ENCODE measurements at regions not wholly inside any gene's neighbourhood (a gene's known extent, or its start where the extent isn't known, plus 50 kb on each side); places are given as distances from the start of the nearest gene placed in this dataset.
"Not testable (repeated sequence)": the region's sequence is repeated elsewhere in the genome, so short reads cannot be mapped to it uniquely, and the experiment has no call there.

- DNase-seq (ENCODE audit: low read depth in 2 of 2), result not testable (repeated sequence)
Observed at GRCh38 chr9:40097992-40098391, 742.5 kb downstream of the SPATA31A1 start.

DNA sequence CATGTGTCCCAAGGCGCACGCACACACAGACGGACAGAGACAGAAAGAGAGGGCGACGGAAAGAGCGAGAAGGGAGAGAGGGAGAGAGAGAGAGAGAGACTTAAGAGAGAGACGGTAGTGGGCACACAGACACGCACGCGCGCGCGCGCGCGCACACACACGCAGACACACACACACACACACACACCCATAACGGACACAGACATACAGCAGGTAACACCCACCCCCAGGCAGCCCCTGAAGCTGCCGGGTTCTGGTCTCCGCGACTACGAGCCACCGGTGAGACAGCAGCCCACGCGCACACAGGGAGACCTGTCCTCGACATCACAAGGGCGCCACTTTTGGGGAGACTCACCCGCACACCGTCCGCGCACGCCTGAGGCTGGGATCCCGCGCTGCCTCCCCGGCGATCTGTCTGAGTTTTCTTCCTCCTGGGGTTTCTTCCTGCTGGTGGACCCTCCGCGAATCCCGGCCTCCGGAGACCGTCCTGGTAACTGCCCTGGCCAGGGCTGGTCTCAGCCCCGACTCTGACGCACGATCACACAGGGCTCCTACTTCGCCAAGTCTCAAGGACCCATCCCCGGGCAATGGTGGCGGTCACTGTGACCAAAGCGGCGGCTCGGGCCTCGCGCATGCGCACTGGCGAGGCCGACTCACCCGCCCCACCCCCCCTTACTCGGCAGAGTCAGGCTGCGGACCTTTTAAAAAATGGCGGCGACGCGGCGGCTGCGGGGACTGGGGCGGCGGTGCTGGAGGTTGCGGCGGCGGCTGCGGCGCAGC lies 750.7 kb downstream of the SPATA31A1 start:
- DNase-seq (ENCODE audit: low read depth in 2 of 2), result not testable (repeated sequence)

- DNase-seq (ENCODE audit: low read depth in 2 of 2), result not testable (repeated sequence)
Observed at GRCh38 chr9:40106783-40107248, 751.3 kb downstream of the SPATA31A1 start.

- not testable (repeated sequence) for DNase-seq (ENCODE audit: low read depth in 2 of 2)
Observed at GRCh38 chr9:40107251-40107650, 751.8 kb downstream of the SPATA31A1 start.

DNA sequence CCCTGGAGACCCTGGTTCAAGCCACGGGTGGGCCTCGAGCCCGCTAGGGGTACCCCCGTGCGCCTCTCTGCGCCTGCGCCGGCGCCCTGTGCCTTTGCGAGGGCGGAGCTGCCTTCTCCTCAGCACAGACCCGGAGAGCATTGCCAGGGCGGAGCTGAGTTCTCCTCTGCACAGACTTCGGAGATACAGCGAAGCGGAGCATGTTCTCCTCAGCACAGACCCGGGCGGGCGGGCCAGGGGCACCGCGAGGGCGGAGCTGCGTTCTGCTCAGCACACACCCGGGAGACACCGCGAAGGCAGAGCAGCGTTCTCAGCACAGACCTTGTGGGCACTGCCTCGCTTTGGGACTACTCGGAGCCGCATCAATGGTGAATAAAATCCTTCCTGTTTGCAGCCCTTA lies 753.0 kb downstream of the SPATA31A1 start:
- not testable (repeated sequence) for DNase-seq (ENCODE audit: low read depth in 2 of 2)

DNA sequence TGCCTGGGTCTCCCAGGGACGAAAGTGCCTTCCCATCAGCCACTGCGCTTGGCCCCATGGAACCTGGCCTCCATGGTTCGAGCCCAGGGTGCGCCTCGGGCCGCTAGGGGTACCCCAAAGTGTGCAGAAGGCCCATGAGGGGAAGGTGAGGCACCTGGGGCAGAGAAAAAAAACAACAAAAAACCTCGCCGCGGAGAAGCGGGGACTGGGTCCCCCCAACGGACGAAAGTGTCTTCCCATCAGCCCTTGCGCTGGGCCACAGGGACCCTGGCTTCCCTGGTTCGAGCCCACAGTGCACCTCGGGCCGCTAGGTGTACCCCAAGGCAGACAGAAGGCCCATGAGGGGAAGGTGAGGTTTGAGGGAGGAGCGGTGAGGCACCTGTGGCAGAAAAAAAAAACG lies 755.3 kb downstream of the SPATA31A1 start:
- not testable (repeated sequence) for DNase-seq (ENCODE audit: low read depth in 2 of 2)

- DNase-seq (ENCODE audit: low read depth in 2 of 2), result not testable (repeated sequence)
Observed at GRCh38 chr9:40111571-40111970, 756.1 kb downstream of the SPATA31A1 start.

- DNase-seq (ENCODE audit: low read depth in 2 of 2), result not testable (repeated sequence)
Observed at GRCh38 chr9:40130598-40130997, 775.1 kb downstream of the SPATA31A1 start.

- DNase-seq (ENCODE audit: low read depth in 2 of 2), result not testable (repeated sequence)
Observed at GRCh38 chr9:40169204-40169603, 813.7 kb downstream of the SPATA31A1 start.

GRCh38 chr9:40173316-40173715 lies 817.8 kb downstream of the SPATA31A1 start:
- not testable (repeated sequence) for DNase-seq (ENCODE audit: low read depth in 2 of 2)

DNA sequence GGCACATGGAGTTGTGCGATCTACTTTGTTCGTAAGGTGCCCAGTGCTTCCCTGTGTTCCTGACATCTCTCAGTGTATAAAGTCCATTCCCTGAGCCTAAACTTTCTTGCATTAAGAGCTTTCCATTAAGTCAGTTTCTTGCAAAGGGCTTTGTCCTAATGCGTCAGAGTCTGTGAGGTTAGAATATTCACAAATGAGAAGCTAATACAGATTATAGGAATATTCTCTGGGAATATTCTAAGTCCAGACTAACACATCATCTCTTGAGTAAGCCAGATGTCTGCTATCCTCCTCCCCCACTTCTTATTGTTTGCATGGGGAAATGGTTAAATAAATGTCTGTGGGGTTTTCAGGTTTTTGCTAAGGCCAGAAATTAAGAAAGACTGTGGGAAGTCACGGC lies 818.6 kb downstream of the SPATA31A1 start:
- not testable (repeated sequence) for DNase-seq (ENCODE audit: low read depth in 2 of 2)

- not testable (repeated sequence) for DNase-seq (ENCODE audit: low read depth in 2 of 2)
Observed at GRCh38 chr9:40177403-40177802, 821.9 kb downstream of the SPATA31A1 start.

DNA sequence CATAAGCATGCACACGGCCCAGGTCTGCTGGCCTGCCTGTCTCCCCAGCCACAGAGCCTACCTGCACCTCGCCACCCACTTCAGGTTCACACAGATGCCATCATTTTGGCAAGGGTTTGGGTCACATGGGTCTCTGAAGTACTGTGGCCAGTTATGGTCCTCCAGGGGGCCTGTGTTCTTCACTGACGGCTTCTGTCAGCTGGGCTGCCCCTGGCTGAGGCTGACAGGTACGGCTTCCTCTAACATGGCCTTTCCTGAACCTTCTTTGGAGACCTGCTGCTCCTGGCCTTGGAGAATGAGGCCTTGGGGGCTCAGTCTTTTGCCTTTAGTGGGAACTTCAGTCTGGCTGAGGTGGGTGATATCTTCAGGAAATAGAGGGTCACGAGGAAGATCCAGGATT lies 835.9 kb downstream of the SPATA31A1 start:
- DNase-seq (ENCODE audit: low read depth in 2 of 2), result not testable (repeated sequence)

GRCh38 chr9:40192162-40192561 lies 836.7 kb downstream of the SPATA31A1 start:
- DNase-seq (ENCODE audit: low read depth in 2 of 2), result not testable (repeated sequence)

- not testable (repeated sequence) for DNase-seq (ENCODE audit: low read depth in 2 of 2)
Observed at GRCh38 chr9:40196165-40196714, 840.8 kb downstream of the SPATA31A1 start.

DNA sequence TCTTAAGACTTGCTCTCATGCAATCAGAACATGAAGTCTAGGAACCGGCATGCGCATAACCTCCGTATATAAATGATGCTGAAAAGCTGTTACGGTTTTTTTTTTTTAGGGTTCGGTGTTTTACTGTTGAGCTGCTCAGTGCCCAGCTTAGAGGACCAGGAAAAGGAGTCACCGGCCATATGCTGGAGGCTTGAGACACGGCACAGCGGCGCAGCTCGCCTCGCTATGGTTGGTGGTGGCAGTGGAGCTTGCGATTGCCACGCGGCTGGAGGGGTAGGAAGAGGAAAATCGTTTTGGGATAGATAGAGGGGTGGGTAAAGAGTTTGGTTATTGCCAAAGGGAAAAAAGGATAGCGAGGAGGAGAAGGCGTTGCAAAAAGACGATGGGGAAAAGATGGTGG lies 841.3 kb downstream of the SPATA31A1 start:
- DNase-seq (ENCODE audit: low read depth in 2 of 2), result not testable (repeated sequence)

DNA sequence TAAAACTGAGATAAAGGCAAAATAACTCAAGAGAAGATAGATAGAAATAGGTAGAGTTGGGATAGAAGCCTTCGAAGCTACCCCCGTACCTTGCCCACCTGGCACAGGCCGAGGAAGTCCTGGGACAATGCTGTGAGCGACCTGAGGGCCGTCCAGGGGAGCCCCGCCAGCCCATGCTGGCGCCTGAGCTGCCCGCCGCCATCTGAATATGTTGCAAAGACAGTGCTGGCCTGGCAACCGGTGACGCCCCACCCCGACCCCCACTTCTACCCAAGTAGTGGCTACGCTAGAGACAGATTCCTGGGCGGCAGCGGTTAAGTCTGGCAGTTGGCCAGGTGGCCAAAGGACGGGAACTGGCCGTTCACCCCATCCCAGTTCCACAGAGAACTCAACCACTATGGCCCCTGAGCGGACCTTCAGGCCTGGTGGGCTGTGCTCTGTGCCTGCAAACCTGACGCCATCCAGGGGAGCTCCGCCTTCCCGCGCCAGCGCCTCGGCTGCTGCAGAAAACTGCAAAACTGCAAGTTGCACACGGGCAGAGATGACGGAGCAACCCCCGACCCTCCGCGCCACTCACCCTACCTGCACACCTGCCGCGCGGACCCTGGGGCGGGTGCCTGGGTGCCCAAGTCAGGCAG lies 866.2 kb downstream of the SPATA31A1 start:
- not testable (repeated sequence) for DNase-seq (ENCODE audit: low read depth in 2 of 2)

DNA sequence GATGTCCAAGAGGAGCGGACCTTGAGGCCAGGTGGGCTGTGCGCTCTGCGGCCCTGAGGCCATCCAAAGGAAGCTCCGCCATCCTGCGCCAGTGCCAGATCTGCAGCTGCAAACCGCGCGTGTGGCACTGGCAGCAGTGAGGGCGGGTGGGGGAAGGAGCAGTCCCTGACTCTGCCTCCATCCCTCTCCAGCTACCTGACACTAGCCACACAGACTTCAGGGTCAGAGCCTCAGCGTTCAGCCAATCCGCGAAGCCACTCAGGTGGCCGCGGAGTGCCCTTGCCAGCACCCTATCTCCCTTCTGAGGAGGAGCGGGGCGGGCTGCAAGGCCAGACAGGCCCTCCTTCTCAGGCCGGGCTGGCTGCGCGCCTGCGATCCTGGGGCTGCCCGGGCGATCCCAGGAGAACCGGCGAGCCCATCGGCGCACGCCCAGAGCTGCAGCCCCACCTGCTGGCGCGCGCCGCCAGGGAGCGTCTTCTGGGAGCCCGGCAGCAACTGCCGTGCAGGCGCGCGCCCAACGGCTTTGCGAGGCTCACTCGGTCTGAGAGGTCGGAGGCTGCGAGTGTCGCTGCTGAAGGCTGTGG lies 867.2 kb downstream of the SPATA31A1 start:
- not testable (repeated sequence) for DNase-seq (ENCODE audit: low read depth in 2 of 2)

DNA sequence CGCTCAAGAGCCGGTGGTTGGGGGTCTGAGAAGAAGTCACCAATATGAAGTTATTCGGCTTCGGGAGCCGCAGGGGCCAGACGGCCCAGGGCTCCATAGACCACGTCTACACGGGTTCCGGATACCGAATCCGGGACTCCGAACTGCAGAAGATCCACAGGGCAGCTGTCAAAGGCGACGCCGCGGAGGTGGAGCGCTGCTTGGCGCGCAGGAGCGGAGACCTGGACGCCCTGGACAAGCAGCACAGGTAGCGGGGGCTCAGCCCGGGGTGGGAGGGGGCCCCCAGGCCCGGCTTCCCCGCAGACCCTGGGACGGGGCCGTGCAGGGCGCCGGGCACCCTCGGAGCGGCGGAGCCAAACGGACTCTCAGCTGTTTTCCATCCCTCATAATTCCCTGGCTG lies 867.9 kb downstream of the SPATA31A1 start:
- DNase-seq (ENCODE audit: low read depth in 2 of 2), result peak in 1 of 2 donors; percentile 0

All from stimulated activated CD4-positive, alpha-beta T cell treated with anti-CD3 and anti-CD28 coated beads, Interleukin-1b, Interleukin-23, amount 100 ng/mL, for 1 hour (primary cell).